IMR-90 (cell line): ENCODE measurements at regions not wholly inside any gene's neighbourhood (a gene's known extent, or its start where the extent isn't known, plus 50 kb on each side); places are given as distances from the start of the nearest gene placed in this dataset.

ENCODE experiments used
- ATAC-seq: fragments of 200-7000 bp; cut with Tn5 transposase; 2 replicates; pipeline ENCODE4 v1.9.1; 2020; ENCODE audit warnings: low read depth, mild to moderate bottlenecking, moderate library complexity
- BruUV-seq: library from RNA; stranded (reverse); fragments of 400-500 nt; replicated peaks from 2 replicates; lab custom pipeline; 2021; lab: Mats Ljungman, UMichigan
- CTCF ChIA-PET: fragments of 300-600 bp; formaldehyde crosslinking; extraction: SDS; loops from one replicate; lab custom pipeline; 2021; ENCODE audit warnings: antibody characterized with exemption; lab: Yijun Ruan, JAX
- POLR2A ChIA-PET: fragments of 300-600 bp; sonication (Branson Sonifier 250); formaldehyde crosslinking; loops from one replicate; lab custom pipeline; 2022; ENCODE audit warnings: antibody characterized with exemption; ENCODE audit not compliant: unreplicated experiment; lab: Charles Lee
- DNase-seq: peaks from one replicate; pipeline ENCODE4 v3.0.0; 2013
- H2AFZ ChIP-seq: replicated peaks from 2 replicates; pipeline ENCODE3; 2013; ENCODE audit warnings: low read length, mild to moderate bottlenecking; ENCODE audit not compliant: poor library complexity
- H2AK5ac ChIP-seq: 2 replicates; pipeline ENCODE4 v1.6.1; 2013; ENCODE audit warnings: low read depth, low read length, inconsistent platforms
- H2AK9ac ChIP-seq: replicated peaks from 2 replicates; pipeline ENCODE3; 2013; ENCODE audit warnings: mild to moderate bottlenecking, low read depth, low read length, moderate library complexity; ENCODE audit not compliant: poor library complexity
- H2BK120ac ChIP-seq: 2 replicates; pipeline ENCODE4 v1.6.1; 2013; ENCODE audit warnings: low read depth, low read length, inconsistent platforms
- H2BK15ac ChIP-seq: 3 replicates; pipeline ENCODE4 v1.6.1; 2013; ENCODE audit warnings: low read depth, low read length, inconsistent platforms
- H2BK20ac ChIP-seq: 2 replicates; pipeline ENCODE4 v1.6.1; 2013; ENCODE audit warnings: low read depth, mild to moderate bottlenecking, inconsistent platforms, low read length, moderate library complexity
- H2BK5ac ChIP-seq: 2 replicates; pipeline ENCODE4 v1.6.1; 2013; ENCODE audit warnings: mild to moderate bottlenecking, low read depth, low read length, inconsistent platforms; ENCODE audit not compliant: poor library complexity, severe bottlenecking
- H3K14ac ChIP-seq: replicated peaks from 2 replicates; pipeline ENCODE4 v1.6.1; 2013; ENCODE audit warnings: low read depth, low read length, inconsistent platforms
- H3K18ac ChIP-seq: 2 replicates; pipeline ENCODE4 v1.6.1; 2013; ENCODE audit warnings: low read depth, low read length, control low read depth
- H3K23ac ChIP-seq: 2 replicates; pipeline ENCODE4 v1.6.1; 2013; ENCODE audit warnings: low read depth, low read length, inconsistent platforms
- H3K27ac ChIP-seq: 2 replicates; pipeline ENCODE4 v1.5.1; 2013; ENCODE audit warnings: mild to moderate bottlenecking, control low read depth, low read length; ENCODE audit not compliant: insufficient read depth
- H3K27me3 ChIP-seq: 2 replicates; pipeline ENCODE4 v1.6.1; 2013; ENCODE audit warnings: low read length; ENCODE audit not compliant: control insufficient read depth, insufficient read depth
- H3K36me3 ChIP-seq: 2 replicates; pipeline ENCODE4 v1.6.1; 2013; ENCODE audit warnings: low read length, mixed read lengths; ENCODE audit not compliant: control insufficient read depth, insufficient read depth
- H3K4ac ChIP-seq: 2 replicates; pipeline ENCODE4 v1.6.1; 2013; ENCODE audit warnings: low read depth, low read length, inconsistent platforms
- H3K4me1 ChIP-seq: 2 replicates; pipeline ENCODE4 v1.6.1; 2013; ENCODE audit warnings: low read length, mixed read lengths; ENCODE audit not compliant: control insufficient read depth, insufficient read depth
- H3K4me2 ChIP-seq: 2 replicates; pipeline ENCODE4 v1.6.1; 2013; ENCODE audit warnings: low read depth, mild to moderate bottlenecking, control low read depth, low read length, moderate library complexity
- H3K4me3 ChIP-seq: 2 replicates; pipeline ENCODE4 v1.5.1; 2013; ENCODE audit warnings: low read depth, mild to moderate bottlenecking, control low read depth, low read length, moderate library complexity; ENCODE audit not compliant: insufficient read depth
- H3K56ac ChIP-seq: 2 replicates; pipeline ENCODE4 v1.6.1; 2013; ENCODE audit warnings: low read length, inconsistent platforms; ENCODE audit not compliant: insufficient read depth; ENCODE audit errors: extremely low read depth
- H3K79me1 ChIP-seq, 2 experiments: 2 replicates each; pipeline ENCODE4 v1.6.1; 2013; ENCODE audit warnings: low read length in 2 of 2, inconsistent platforms in 1 of 2, low read depth in 1 of 2
- H3K9ac ChIP-seq: 2 replicates; pipeline ENCODE4 v1.6.1; 2013; ENCODE audit warnings: low read depth, low read length, control low read depth
- H3K9me1 ChIP-seq: 2 replicates; pipeline ENCODE4 v1.6.1; 2013; ENCODE audit warnings: low read length, inconsistent platforms; ENCODE audit not compliant: insufficient read depth
- H3K9me3 ChIP-seq: 2 replicates; pipeline ENCODE4 v1.6.1; 2013; ENCODE audit warnings: low read length; ENCODE audit not compliant: control insufficient read depth, insufficient read depth
- H4K20me1 ChIP-seq: 2 replicates; pipeline ENCODE4 v1.6.1; 2013; ENCODE audit warnings: low read length, inconsistent platforms; ENCODE audit not compliant: insufficient read depth
- H4K5ac ChIP-seq: 2 replicates; pipeline ENCODE4 v1.6.1; 2013; ENCODE audit warnings: mild to moderate bottlenecking, low read depth, low read length, control low read depth
- H4K8ac ChIP-seq, 2 experiments: 2 replicates each; pipeline ENCODE4 v1.6.1; 2013; ENCODE audit warnings: low read depth in 2 of 2, low read length in 2 of 2, control low read depth in 1 of 2, inconsistent platforms in 1 of 2
- H4K91ac ChIP-seq: 2 replicates; pipeline ENCODE4 v1.6.1; 2013; ENCODE audit warnings: low read depth, low read length, inconsistent platforms; ENCODE audit not compliant: insufficient read depth
- BHLHE40 ChIP-seq: fragments of 150-350 bp; IDR thresholded peaks from 2 replicates; pipeline ENCODE4 v1.6.1; 2016; ENCODE audit warnings: mild to moderate bottlenecking, low read depth, low read length
- CEBPB ChIP-seq: IDR thresholded peaks from 2 replicates; pipeline ENCODE4 v1.6.1; 2012; ENCODE audit warnings: low read depth, low read length, improper control_type of control experiment
- CHD1 ChIP-seq: IDR thresholded peaks from 2 replicates; pipeline ENCODE4 v1.6.1; 2012; ENCODE audit warnings: low read depth, low read length, improper control_type of control experiment
- FOS ChIP-seq: fragments of 150-350 bp; IDR thresholded peaks from 2 replicates; pipeline ENCODE4 v1.6.1; 2016; ENCODE audit warnings: low read depth, low read length
- MAFK ChIP-seq: IDR thresholded peaks from 2 replicates; pipeline ENCODE4 v1.6.1; 2012; ENCODE audit warnings: low read depth, low read length, improper control_type of control experiment
- MAZ ChIP-seq: IDR thresholded peaks from 2 replicates; pipeline ENCODE4 v1.6.1; 2012; ENCODE audit warnings: low read depth, mild to moderate bottlenecking, low read length, improper control_type of control experiment, moderate library complexity, borderline replicate concordance
- MXI1 ChIP-seq: IDR thresholded peaks from 2 replicates; pipeline ENCODE4 v1.6.1; 2012; ENCODE audit warnings: low read depth, mild to moderate bottlenecking, low read length, moderate library complexity, borderline replicate concordance
- NFE2L2 ChIP-seq: fragments of 150-350 bp; IDR thresholded peaks from 2 replicates; pipeline ENCODE4 v1.6.1; 2016; ENCODE audit warnings: low read depth, mild to moderate bottlenecking, low read length
- POLR2A ChIP-seq: IDR thresholded peaks from 2 replicates; pipeline ENCODE4 v1.6.1; 2012; ENCODE audit warnings: mild to moderate bottlenecking, low read depth, low read length
- RAD21 ChIP-seq: IDR thresholded peaks from 2 replicates; pipeline ENCODE4 v1.6.1; 2012; ENCODE audit warnings: low read length, improper control_type of control experiment
- RCOR1 ChIP-seq: IDR thresholded peaks from 2 replicates; pipeline ENCODE4 v1.6.1; 2012; ENCODE audit warnings: mild to moderate bottlenecking, low read length, improper control_type of control experiment; ENCODE audit not compliant: insufficient replicate concordance
- RFX5 ChIP-seq: IDR thresholded peaks from 2 replicates; pipeline ENCODE4 v1.8.0; 2012; ENCODE audit warnings: low read depth, mild to moderate bottlenecking, low read length, moderate library complexity
- SMC3 ChIP-seq: fragments of 150-350 bp; IDR thresholded peaks from 2 replicates; pipeline ENCODE4 v1.6.1; 2016; ENCODE audit warnings: low read depth, mild to moderate bottlenecking, antibody characterized with exemption, low read length, moderate library complexity
- WGBS, 2 experiments: methylation state at CpG; one replicate each; pipeline versions ENCODE4 v1.1.5 to v1.1.7; 2013; ENCODE audit warnings: missing lambda C conversion rate in 2 of 2; ENCODE audit not compliant: insufficient read length in 1 of 2; ENCODE audit errors: extremely low coverage in 2 of 2; 5-methylcytosine and 5-hydroxymethylcytosine counted together
- dilution Hi-C: fragments of 300-500 bp; cut with HindIII; formaldehyde crosslinking; loops from one replicate; pipeline ENCODE4 v1.14.3; 2018; ENCODE audit warnings: low sequenced_read_pairs; ENCODE audit not compliant: unreplicated experiment
- in situ Hi-C: fragments of 300-500 bp; cut with MboI; formaldehyde crosslinking; loops from 3 replicates; pipeline ENCODE4 v1.14.3; 2019; ENCODE audit warnings: low sequenced_read_pairs, inconsistent platforms, mixed read lengths
- intact Hi-C: fragments of 100-400 bp; cut with micrococcal nuclease; formaldehyde crosslinking; loops from 2 replicates; pipeline ENCODE4 v1.10.0; 2022
- TF ChIP-seq, protein P1 (sequence below): fragments of 150-350 bp; IDR thresholded peaks from 2 replicates; pipeline ENCODE4 v1.6.1; 2017; ENCODE audit warnings: mild to moderate bottlenecking, antibody characterized with exemption, low read length, low read depth
- TF ChIP-seq, protein P2 (sequence below): fragments of 150-350 bp; IDR thresholded peaks from 2 replicates; pipeline ENCODE4 v1.6.1; 2016; ENCODE audit warnings: low read depth, mild to moderate bottlenecking, low read length, moderate library complexity, borderline replicate concordance

DNA sequence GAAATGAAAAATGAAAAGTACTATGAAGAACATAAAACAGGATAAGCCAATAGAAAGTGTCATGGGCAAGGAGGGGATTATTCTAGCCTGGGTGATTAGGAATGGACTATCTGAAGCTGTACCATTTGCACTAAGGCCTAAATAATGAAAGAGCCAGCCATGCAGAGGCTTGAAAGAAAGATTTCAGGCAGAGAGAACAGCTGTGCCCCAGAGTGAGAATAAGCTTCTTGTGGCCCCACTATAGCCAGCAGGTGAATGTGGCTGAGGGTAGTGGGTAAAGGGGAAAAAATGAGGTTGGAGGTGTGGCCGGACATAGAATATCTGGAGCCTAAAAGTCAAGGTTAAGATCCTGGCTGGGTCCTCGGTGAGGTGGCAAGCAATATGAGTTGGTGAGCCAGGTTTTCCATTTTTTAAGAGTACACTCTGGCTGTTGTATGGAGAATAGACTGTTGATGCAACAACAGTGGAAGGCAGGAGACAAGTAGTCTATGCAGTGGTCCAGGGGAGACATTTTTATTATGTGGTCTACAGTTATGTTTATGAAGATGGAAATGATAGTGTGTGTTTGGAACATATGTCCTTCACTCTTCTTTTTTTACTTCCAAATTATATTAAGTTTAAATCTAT lies 135.2 kb upstream of the SETBP1 start:
- no peak overlapping the region for H2AK9ac ChIP-seq
- DNase-seq, result no peak
- WGBS, 2 experiments, result 80% methylated on average over 2 of the region's 2 CpGs; no CpG with 5 or more reads in 1 of the 2 experiments
- H3K23ac ChIP-seq, result no peak overlapping the region
- in situ Hi-C loops, result no loop called here
- no peak overlapping the region for H3K14ac ChIP-seq
- H3K79me1 ChIP-seq, result no peaks in the 10 kb centered on the region
- intact Hi-C loops, result no loop called here
- dilution Hi-C loops, result no loop called here
- no peak overlapping the region for H3K9ac ChIP-seq
- ChIA-PET POLR2A (no interaction called here), CTCF (no interaction called here)
- H3K27me3 ChIP-seq, result no peaks in the 10 kb centered on the region; the same call in 1 of the 2 replicates
- H3K27ac ChIP-seq, result no peak overlapping the region
- no peak overlapping the region for H2BK15ac ChIP-seq
- no peaks in the 10 kb centered on the region for H3K36me3 ChIP-seq
- H3K4me1 ChIP-seq, result no peaks in the 10 kb centered on the region
- no peak overlapping the region for H3K18ac ChIP-seq
- TF ChIP-seq FOS (no peak), RCOR1 (no peak), CEBPB (no peak), POLR2A (no peak), RAD21 (no peak), MAFK (no peak), SMC3 (no peak), MAZ (no peak), CHD1 (no peak), NFE2L2 (no peak), BHLHE40 (no peak), RFX5 (no peak), MXI1 (no peak)
- TF ChIP-seq, protein P1, sequence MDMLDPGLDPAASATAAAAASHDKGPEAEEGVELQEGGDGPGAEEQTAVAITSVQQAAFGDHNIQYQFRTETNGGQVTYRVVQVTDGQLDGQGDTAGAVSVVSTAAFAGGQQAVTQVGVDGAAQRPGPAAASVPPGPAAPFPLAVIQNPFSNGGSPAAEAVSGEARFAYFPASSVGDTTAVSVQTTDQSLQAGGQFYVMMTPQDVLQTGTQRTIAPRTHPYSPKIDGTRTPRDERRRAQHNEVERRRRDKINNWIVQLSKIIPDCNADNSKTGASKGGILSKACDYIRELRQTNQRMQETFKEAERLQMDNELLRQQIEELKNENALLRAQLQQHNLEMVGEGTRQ, result no peak
- TF ChIP-seq, protein P2, sequence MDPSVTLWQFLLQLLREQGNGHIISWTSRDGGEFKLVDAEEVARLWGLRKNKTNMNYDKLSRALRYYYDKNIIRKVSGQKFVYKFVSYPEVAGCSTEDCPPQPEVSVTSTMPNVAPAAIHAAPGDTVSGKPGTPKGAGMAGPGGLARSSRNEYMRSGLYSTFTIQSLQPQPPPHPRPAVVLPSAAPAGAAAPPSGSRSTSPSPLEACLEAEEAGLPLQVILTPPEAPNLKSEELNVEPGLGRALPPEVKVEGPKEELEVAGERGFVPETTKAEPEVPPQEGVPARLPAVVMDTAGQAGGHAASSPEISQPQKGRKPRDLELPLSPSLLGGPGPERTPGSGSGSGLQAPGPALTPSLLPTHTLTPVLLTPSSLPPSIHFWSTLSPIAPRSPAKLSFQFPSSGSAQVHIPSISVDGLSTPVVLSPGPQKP, result no peak
- ATAC-seq, result no peak
- no peaks in the 10 kb centered on the region for H3K9me1 ChIP-seq
- H4K91ac ChIP-seq, result no peak overlapping the region
- H4K5ac ChIP-seq, result no peak overlapping the region
- H2BK20ac ChIP-seq, result no peak overlapping the region
- no peak overlapping the region for H2AFZ ChIP-seq
- H2AK5ac ChIP-seq, result no peak overlapping the region
- H3K9me3 ChIP-seq, result no peaks in the 10 kb centered on the region
- no peak overlapping the region for H3K4ac ChIP-seq
- no peak overlapping the region for H2BK120ac ChIP-seq
- no peak overlapping the region for H4K8ac ChIP-seq
- no peaks in the 10 kb centered on the region for H4K20me1 ChIP-seq
- H3K4me3 ChIP-seq, result no peak overlapping the region
- H2BK5ac ChIP-seq, result no peak overlapping the region
- H3K56ac ChIP-seq, result no peak overlapping the region
- no TSS peak for BruUV-seq
- H3K4me2 ChIP-seq, result no peak overlapping the region
